Stimulated activated naive B cell treated with anti-CD40 and anti-IgM and Interleukin-4, amounts not matched to agents 10 μg/mL and 1 μg/mL and 100 μg/mL, for 72 hours (primary cell): ENCODE measurements at regions not wholly inside any gene's neighbourhood (a gene's known extent, or its start where the extent isn't known, plus 50 kb on each side); places are given as distances from the start of the nearest gene placed in this dataset.
A peak's percentile ranks its signal among the peaks of the same experiment; 100 is the strongest.

Source experiments
- ATAC-seq, 2 donors: fragments of 150-1000 bp; cut with Tn5 transposase; replicated peaks; 2 replicates each; pipeline ENCODE4 v1.10.0; 2021; ENCODE audit warnings: moderate library complexity in 1 of 2
- DNase-seq: peaks from one replicate; pipeline ENCODE4 v3.0.0; 2021
- H3K27ac Mint-ChIP-seq: one replicate; pipeline ENCODE4 v1.8.0; 2022; ENCODE audit warnings: mild to moderate bottlenecking, mixed read lengths
- H3K27me3 Mint-ChIP-seq, 2 donors: one replicate each; pipeline ENCODE4 v1.8.0; 2022; ENCODE audit warnings: mixed read lengths in 2 of 2
- H3K36me3 Mint-ChIP-seq, 2 donors: one replicate each; pipeline ENCODE4 v1.8.0; 2022; ENCODE audit warnings: mixed read lengths in 2 of 2, mild to moderate bottlenecking in 1 of 2
- H3K4me1 Mint-ChIP-seq, 2 donors: one replicate each; pipeline ENCODE4 v1.8.0; 2022; ENCODE audit warnings: mixed read lengths in 2 of 2, mild to moderate bottlenecking in 1 of 2
- H3K4me3 Mint-ChIP-seq, 2 donors: one replicate each; pipeline ENCODE4 v1.8.0; 2022; ENCODE audit warnings: mild to moderate bottlenecking in 2 of 2, mixed read lengths in 2 of 2, moderate library complexity in 1 of 2
- H3K9me3 Mint-ChIP-seq, 2 donors: one replicate each; pipeline ENCODE4 v1.8.0; 2022; ENCODE audit warnings: mixed read lengths in 2 of 2, mild to moderate bottlenecking in 1 of 2

- Mint-ChIP-seq H3K4me3 (no peak overlapping the region), H3K9me3 (peaks cover 0 to 3% of the 10 kb centered on the region in 2 donors), H3K4me1 (peaks cover 23 to 46% of the 10 kb centered on the region in 2 donors), H3K27ac (no peak overlapping the region), H3K36me3 (peaks cover 0 to 2% of the 10 kb centered on the region in 2 donors), H3K27me3 (peaks cover 0 to 3% of the 10 kb centered on the region in 2 donors)
- no peak for ATAC-seq
- no peak for DNase-seq
These were observed 287.9 kb upstream of the ZNF608 start for GRCh38 chr5:125034331-125034730.

GRCh38 chr5:125036494-125036893, 290.1 kb upstream of the ZNF608 start:
- no peak overlapping the region for H3K4me3 Mint-ChIP-seq
- peaks cover 0 to 6% of the 10 kb centered on the region in 2 donors for H3K9me3 Mint-ChIP-seq
- H3K27me3 Mint-ChIP-seq: peaks cover 0 to 3% of the 10 kb centered on the region in 2 donors
- peaks cover 24 to 45% of the 10 kb centered on the region in 2 donors for H3K4me1 Mint-ChIP-seq
- no peak for DNase-seq
- ATAC-seq: no peak
- peaks cover 0 to 2% of the 10 kb centered on the region in 2 donors for H3K36me3 Mint-ChIP-seq
- no peak overlapping the region for H3K27ac Mint-ChIP-seq

GRCh38 chr5:125037020-125037419, 290.6 kb upstream of the ZNF608 start:
- ATAC-seq (peak; percentile 92 to 94), DNase-seq (no peak)
- Mint-ChIP-seq H3K36me3 (peaks cover 0 to 2% of the 10 kb centered on the region in 2 donors), H3K9me3 (peaks cover 0 to 6% of the 10 kb centered on the region in 2 donors), H3K4me3 (no peak overlapping the region), H3K4me1 (peaks cover 26 to 45% of the 10 kb centered on the region in 2 donors), H3K27ac (peak overlapping the region; percentile 15), H3K27me3 (peaks cover 0 to 3% of the 10 kb centered on the region in 2 donors)

- H3K27me3 Mint-ChIP-seq: peaks cover 0 to 3% of the 10 kb centered on the region in 2 donors
- DNase-seq (no peak), ATAC-seq (no peak)
- H3K27ac Mint-ChIP-seq: no peak overlapping the region
- peaks cover 26 to 47% of the 10 kb centered on the region in 2 donors for H3K4me1 Mint-ChIP-seq
- H3K9me3 Mint-ChIP-seq: peaks cover 0 to 6% of the 10 kb centered on the region in 2 donors
- no peak overlapping the region for H3K4me3 Mint-ChIP-seq
- peaks cover 0 to 2% of the 10 kb centered on the region in 2 donors for H3K36me3 Mint-ChIP-seq
These were observed 291.1 kb upstream of the ZNF608 start for GRCh38 chr5:125037530-125037929.

- peak overlapping the region in 1 of 2 donors; percentile 11 for H3K4me3 Mint-ChIP-seq
- peaks cover 26 to 47% of the 10 kb centered on the region in 2 donors for H3K4me1 Mint-ChIP-seq
- H3K9me3 Mint-ChIP-seq: peaks cover 0 to 6% of the 10 kb centered on the region in 2 donors
- H3K27me3 Mint-ChIP-seq: peaks cover 0 to 3% of the 10 kb centered on the region in 2 donors
- ATAC-seq (peak; percentile 28 to 35), DNase-seq (peak; percentile 6)
- H3K36me3 Mint-ChIP-seq: peaks cover 0 to 2% of the 10 kb centered on the region in 2 donors
- peak overlapping the region; percentile 53 for H3K27ac Mint-ChIP-seq
These were observed 292.0 kb upstream of the ZNF608 start for GRCh38 chr5:125038477-125038876.

GRCh38 chr5:125041798-125042197, 295.4 kb upstream of the ZNF608 start:
- Mint-ChIP-seq H3K27ac (no peak overlapping the region), H3K36me3 (no peaks in the 10 kb centered on the region), H3K4me1 (peaks cover 21 to 32% of the 10 kb centered on the region in 2 donors), H3K4me3 (no peak overlapping the region), H3K27me3 (peaks cover 4 to 6% of the 10 kb centered on the region in 2 donors), H3K9me3 (peaks cover 0 to 6% of the 10 kb centered on the region in 2 donors)
- ATAC-seq: no peak
- DNase-seq: no peak

GRCh38 chr5:125042261-125042890, 295.9 kb upstream of the ZNF608 start:
- no peaks in the 10 kb centered on the region for H3K36me3 Mint-ChIP-seq
- DNase-seq (no peak), ATAC-seq (no peak)
- H3K4me1 Mint-ChIP-seq: peaks cover 16 to 26% of the 10 kb centered on the region in 2 donors
- H3K27me3 Mint-ChIP-seq: peaks cover 4 to 6% of the 10 kb centered on the region in 2 donors
- peaks cover 0 to 6% of the 10 kb centered on the region in 2 donors for H3K9me3 Mint-ChIP-seq
- no peak overlapping the region for H3K27ac Mint-ChIP-seq
- no peak overlapping the region for H3K4me3 Mint-ChIP-seq

GRCh38 chr5:125043781-125044391, 297.4 kb upstream of the ZNF608 start:
- H3K36me3 Mint-ChIP-seq: no peaks in the 10 kb centered on the region
- peaks cover 0 to 6% of the 10 kb centered on the region in 2 donors for H3K9me3 Mint-ChIP-seq
- DNase-seq: no peak
- no peak overlapping the region for H3K4me3 Mint-ChIP-seq
- peaks cover 7 to 12% of the 10 kb centered on the region in 2 donors for H3K4me1 Mint-ChIP-seq
- H3K27ac Mint-ChIP-seq: no peak overlapping the region
- peaks cover 4 to 6% of the 10 kb centered on the region in 2 donors for H3K27me3 Mint-ChIP-seq
- ATAC-seq: no peak

- Mint-ChIP-seq H3K27ac (no peak overlapping the region), H3K36me3 (no peaks in the 10 kb centered on the region), H3K9me3 (no peaks in the 10 kb centered on the region), H3K4me1 (peaks cover 2 to 6% of the 10 kb centered on the region in 2 donors), H3K27me3 (peaks cover 4 to 6% of the 10 kb centered on the region in 2 donors), H3K4me3 (no peak overlapping the region)
- ATAC-seq (no peak), DNase-seq (no peak)
These were observed 298.2 kb upstream of the ZNF608 start for GRCh38 chr5:125044491-125045282.

GRCh38 chr5:125045646-125046045, 299.2 kb upstream of the ZNF608 start:
- ATAC-seq: no peak
- H3K9me3 Mint-ChIP-seq: no peaks in the 10 kb centered on the region
- H3K4me3 Mint-ChIP-seq: no peak overlapping the region
- no peak for DNase-seq
- no peak overlapping the region for H3K27ac Mint-ChIP-seq
- H3K27me3 Mint-ChIP-seq: peaks cover 4 to 6% of the 10 kb centered on the region in 2 donors
- H3K36me3 Mint-ChIP-seq: no peaks in the 10 kb centered on the region
- H3K4me1 Mint-ChIP-seq: peaks cover 2 to 6% of the 10 kb centered on the region in 2 donors

GRCh38 chr5:125046838-125047237, 300.4 kb upstream of the ZNF608 start:
- ATAC-seq: no peak
- peaks cover 4 to 6% of the 10 kb centered on the region in 2 donors for H3K27me3 Mint-ChIP-seq
- no peaks in the 10 kb centered on the region for H3K36me3 Mint-ChIP-seq
- H3K4me1 Mint-ChIP-seq: peaks cover 2 to 4% of the 10 kb centered on the region in 2 donors
- DNase-seq: no peak
- no peak overlapping the region for H3K27ac Mint-ChIP-seq
- no peak overlapping the region for H3K4me3 Mint-ChIP-seq
- no peaks in the 10 kb centered on the region for H3K9me3 Mint-ChIP-seq

- Mint-ChIP-seq H3K4me3 (no peak overlapping the region), H3K36me3 (no peaks in the 10 kb centered on the region), H3K9me3 (no peaks in the 10 kb centered on the region), H3K27me3 (peaks cover 4 to 6% of the 10 kb centered on the region in 2 donors), H3K27ac (no peak overlapping the region), H3K4me1 (no peaks in the 10 kb centered on the region)
- DNase-seq (no peak), ATAC-seq (no peak)
These were observed 301.4 kb upstream of the ZNF608 start for GRCh38 chr5:125047871-125048270.

- no peak for DNase-seq
- Mint-ChIP-seq H3K27ac (no peak overlapping the region), H3K4me3 (no peak overlapping the region), H3K27me3 (peaks cover 0 to 4% of the 10 kb centered on the region in 2 donors), H3K36me3 (no peaks in the 10 kb centered on the region), H3K9me3 (no peaks in the 10 kb centered on the region), H3K4me1 (no peaks in the 10 kb centered on the region)
- ATAC-seq: no peak
These were observed 303.6 kb upstream of the ZNF608 start for GRCh38 chr5:125049721-125050702.
